ENCODE measurements at regions not wholly inside any gene's neighbourhood (a gene's known extent, or its start where the extent isn't known, plus 50 kb on each side); places are given as distances from the start of the nearest gene placed in this dataset.
A peak's percentile ranks its signal among the peaks of the same experiment; 100 is the strongest.

DNA sequence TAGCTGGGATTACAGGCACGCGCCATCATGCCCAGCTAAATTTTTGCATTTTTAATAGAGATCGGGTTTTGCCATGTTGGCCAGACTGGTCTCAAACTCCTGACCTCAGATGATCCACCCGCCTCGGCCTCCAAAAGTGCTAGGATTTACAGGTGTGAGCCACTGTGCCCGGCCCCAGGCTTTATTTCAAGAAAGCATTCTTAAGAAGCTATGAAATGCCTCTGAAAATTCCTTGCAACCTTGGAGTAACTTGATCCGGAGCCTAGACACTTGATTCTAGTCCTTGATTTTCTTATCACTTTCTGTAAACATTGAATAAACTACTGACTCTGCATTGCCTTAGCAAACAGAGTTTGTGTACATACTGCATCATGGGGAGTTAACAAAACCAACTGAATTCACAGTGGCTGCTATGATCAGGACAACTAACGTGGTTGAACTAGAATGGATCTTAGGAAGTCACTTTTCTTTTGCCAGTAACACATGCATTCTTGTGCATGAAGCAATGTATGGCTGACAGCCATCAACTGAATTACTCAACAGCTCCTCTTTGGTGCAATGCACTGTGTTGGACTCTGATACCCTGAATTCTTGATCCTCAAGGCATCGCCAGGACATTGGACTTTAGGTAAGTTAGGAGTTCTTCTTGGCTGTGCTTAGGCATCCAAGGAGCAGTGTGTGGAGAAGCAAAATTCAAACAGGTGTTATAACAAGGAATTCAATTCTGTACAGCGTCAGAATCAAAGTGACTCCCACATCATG lies 102.8 kb upstream of the TMEM170B start:
- Histone ChIP-seq H3K27me3 (ENCODE audit: insufficient read depth) (no peaks in the 10 kb centered on the region), H3K79me2 (ENCODE audit: insufficient read depth) (no peaks in the 10 kb centered on the region), H3K4me2 (peak overlapping the region; percentile 7), H3F3A (replicated peaks; ENCODE audit: insufficient read depth) (peaks cover 31% of the 10 kb centered on the region), H3K9me3 (no peaks in the 10 kb centered on the region), H3K9me2 (no peaks in the 10 kb centered on the region), H4K20me1 (ENCODE audit: insufficient read depth) (no peaks in the 10 kb centered on the region), H3K36me3 (replicated peaks in 1 of 2; ENCODE audit: control insufficient read depth in 1 of 2, insufficient read depth in 2 of 2, low read length in 1 of 2) (no peaks in the 10 kb centered on the region), H2AFZ (ENCODE audit: low read depth) (no peak overlapping the region), H3K27ac (ENCODE audit: low read depth in 2 of 2, low read length in 1 of 2) (peak overlapping the region in 1 of 2 experiments; percentile 95; a peak in 2 of 4 replicates), H3K9ac (no peak overlapping the region), H3K4me3 (ENCODE audit: low read depth in 2 of 2, low read length in 1 of 2) (no peak overlapping the region), H3K4me1 (ENCODE audit: control insufficient read depth in 1 of 2, insufficient read depth in 2 of 2, low read depth in 1 of 2, low read length in 1 of 2) (peaks cover 0 to 28% of the 10 kb centered on the region in 2 experiments; a peak in 3 of 4 replicates)
- peak; percentile 28; the same call in 1 of the 2 replicates for TF ChIP-seq NFIC (IDR thresholded peaks at IDR 0.05; ENCODE audit: borderline replicate concordance)
- TF ChIP-seq, protein P1, sequence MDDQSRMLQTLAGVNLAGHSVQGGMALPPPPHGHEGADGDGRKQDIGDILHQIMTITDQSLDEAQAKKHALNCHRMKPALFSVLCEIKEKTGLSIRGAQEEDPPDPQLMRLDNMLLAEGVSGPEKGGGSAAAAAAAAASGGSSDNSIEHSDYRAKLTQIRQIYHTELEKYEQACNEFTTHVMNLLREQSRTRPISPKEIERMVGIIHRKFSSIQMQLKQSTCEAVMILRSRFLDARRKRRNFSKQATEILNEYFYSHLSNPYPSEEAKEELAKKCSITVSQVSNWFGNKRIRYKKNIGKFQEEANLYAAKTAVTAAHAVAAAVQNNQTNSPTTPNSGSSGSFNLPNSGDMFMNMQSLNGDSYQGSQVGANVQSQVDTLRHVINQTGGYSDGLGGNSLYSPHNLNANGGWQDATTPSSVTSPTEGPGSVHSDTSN (IDR thresholded peaks at IDR 0.05), result peak; percentile 24; the same call in 1 of the 2 replicates
- TF ChIP-seq, protein P2, sequence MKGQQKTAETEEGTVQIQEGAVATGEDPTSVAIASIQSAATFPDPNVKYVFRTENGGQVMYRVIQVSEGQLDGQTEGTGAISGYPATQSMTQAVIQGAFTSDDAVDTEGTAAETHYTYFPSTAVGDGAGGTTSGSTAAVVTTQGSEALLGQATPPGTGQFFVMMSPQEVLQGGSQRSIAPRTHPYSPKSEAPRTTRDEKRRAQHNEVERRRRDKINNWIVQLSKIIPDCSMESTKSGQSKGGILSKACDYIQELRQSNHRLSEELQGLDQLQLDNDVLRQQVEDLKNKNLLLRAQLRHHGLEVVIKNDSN (IDR thresholded peaks at IDR 0.05; ENCODE audit: borderline replicate concordance, low read depth), result no peak
- 84% methylated on average over 10 of the region's 10 CpGs for WGBS (ENCODE audit: low lambda C conversion rate)
- POLR2A ChIA-PET, result no interaction called here
- CTCF ChIA-PET, result interaction anchor here (0.5 to 1.6 kb wide), 2 partner anchors 30 to 61 kb away, joined by 3 read pairs; no protein-coding TSS in a partner anchor
- DNase-seq, result no peak

DNA sequence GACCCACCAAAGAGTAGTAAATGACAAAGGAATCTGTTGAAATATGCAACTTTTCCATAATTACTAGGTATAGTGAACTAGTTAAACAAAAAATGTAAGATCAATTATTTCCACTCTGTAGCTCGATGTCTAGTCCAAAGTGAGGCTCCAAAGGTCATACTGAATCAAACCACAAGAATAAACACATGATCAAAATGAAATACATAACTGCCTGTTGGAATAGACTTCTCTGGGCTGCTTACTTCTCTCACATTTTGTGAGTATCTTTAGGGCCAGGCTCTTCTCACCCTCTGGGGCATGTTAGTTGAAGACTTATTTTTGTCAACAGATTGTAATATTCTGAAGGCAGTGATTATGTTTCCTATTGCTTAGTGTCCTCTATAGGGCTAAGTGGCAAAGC lies 103.7 kb upstream of the TMEM170B start:
- no peak for DNase-seq
- H3K36me3 ChIP-seq (replicated peaks in 1 of 2; ENCODE audit: control insufficient read depth in 1 of 2, insufficient read depth in 2 of 2, low read length in 1 of 2), result no peaks in the 10 kb centered on the region
- H3K4me2 ChIP-seq, result peak overlapping the region; percentile 31
- no peaks in the 10 kb centered on the region for H3K79me2 ChIP-seq (ENCODE audit: insufficient read depth)
- H3K9me3 ChIP-seq, result no peaks in the 10 kb centered on the region
- TF ChIP-seq JUND (IDR thresholded peaks at IDR 0.05) (no peak), TCF12 (IDR thresholded peaks at IDR 0.05) (no peak), CHD2 (IDR thresholded peaks at IDR 0.05; ENCODE audit: low read length, partially characterized antibody) (no peak), MXI1 (IDR thresholded peaks at IDR 0.05; ENCODE audit: low read depth, low read length) (no peak)
- ChIA-PET POLR2A (no interaction called here), CTCF (interaction anchor here (0.5 to 1.6 kb wide), 4 partner anchors 31 to 289 kb away, joined by 3 read pairs; no protein-coding TSS in a partner anchor)
- H3K27me3 ChIP-seq (ENCODE audit: insufficient read depth), result no peaks in the 10 kb centered on the region
- H3K4me1 ChIP-seq (ENCODE audit: control insufficient read depth in 1 of 2, insufficient read depth in 2 of 2, low read depth in 1 of 2, low read length in 1 of 2), result peaks cover 0 to 34% of the 10 kb centered on the region in 2 experiments; a peak in 3 of 4 replicates
- H4K20me1 ChIP-seq (ENCODE audit: insufficient read depth), result no peaks in the 10 kb centered on the region
- H3F3A ChIP-seq (replicated peaks; ENCODE audit: insufficient read depth), result peaks cover 31% of the 10 kb centered on the region
- H3K4me3 ChIP-seq (ENCODE audit: low read depth in 2 of 2, low read length in 1 of 2), result no peak overlapping the region
- no peaks in the 10 kb centered on the region for H3K9me2 ChIP-seq
- no peak overlapping the region for H2AFZ ChIP-seq (ENCODE audit: low read depth)
- H3K9ac ChIP-seq, result peak overlapping the region; percentile 63; the same call in 1 of the 2 replicates
- 50% methylated on average over 1 of the region's 1 CpG for WGBS (ENCODE audit: low lambda C conversion rate)
- peak overlapping the region; percentile 65 to 95; a peak in 3 of 4 replicates for H3K27ac ChIP-seq (ENCODE audit: low read depth in 2 of 2, low read length in 1 of 2)
